ENCODE measurements at regions not wholly inside any gene's neighbourhood (a gene's known extent, or its start where the extent isn't known, plus 50 kb on each side); places are given as distances from the start of the nearest gene placed in this dataset.

GRCh38 chr1:189939967-189940366, 537.7 kb downstream of the BRINP3 start:
- no peaks in the 10 kb centered on the region for H3K27me3 ChIP-seq (ENCODE audit: insufficient read depth, low read length)
- H2AFZ ChIP-seq (ENCODE audit: low read depth, low read length): no peak overlapping the region
- no peaks in the 10 kb centered on the region for H3K36me3 ChIP-seq (ENCODE audit: insufficient read depth, low read length)
- no peak overlapping the region for H3K4me3 ChIP-seq (ENCODE audit: low read length)
- no peaks in the 10 kb centered on the region for H3K9me3 ChIP-seq (ENCODE audit: low read length)
- H3K4me1 ChIP-seq (ENCODE audit: insufficient read depth, low read length): no peaks in the 10 kb centered on the region

DNA sequence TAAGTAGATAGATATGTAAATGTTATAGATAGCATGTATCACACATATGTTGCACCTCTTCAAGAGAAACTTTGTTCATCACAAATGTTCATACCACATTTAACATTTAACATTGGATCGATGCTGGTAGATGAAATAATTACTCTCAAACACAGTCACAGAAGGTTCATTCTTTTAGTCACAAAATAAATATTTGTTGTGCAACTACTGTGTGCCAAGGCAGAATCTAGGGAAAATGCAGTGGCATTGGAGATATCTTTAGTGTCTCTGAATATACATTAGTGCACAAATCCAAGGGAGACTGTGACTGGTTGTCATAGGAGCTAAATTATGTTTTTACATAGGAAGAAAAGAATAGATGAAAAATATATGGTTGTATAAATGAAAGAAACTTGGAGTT, 535.7 kb downstream of the BRINP3 start:
- H3K9me3 ChIP-seq (ENCODE audit: low read length): no peaks in the 10 kb centered on the region
- no peak overlapping the region for H3K4me3 ChIP-seq (ENCODE audit: low read length)
- H3K36me3 ChIP-seq (ENCODE audit: insufficient read depth, low read length): no peaks in the 10 kb centered on the region
- H2AFZ ChIP-seq (ENCODE audit: low read depth, low read length): no peak overlapping the region
- no peaks in the 10 kb centered on the region for H3K27me3 ChIP-seq (ENCODE audit: insufficient read depth, low read length)
- no peaks in the 10 kb centered on the region for H3K4me1 ChIP-seq (ENCODE audit: insufficient read depth, low read length)

DNA sequence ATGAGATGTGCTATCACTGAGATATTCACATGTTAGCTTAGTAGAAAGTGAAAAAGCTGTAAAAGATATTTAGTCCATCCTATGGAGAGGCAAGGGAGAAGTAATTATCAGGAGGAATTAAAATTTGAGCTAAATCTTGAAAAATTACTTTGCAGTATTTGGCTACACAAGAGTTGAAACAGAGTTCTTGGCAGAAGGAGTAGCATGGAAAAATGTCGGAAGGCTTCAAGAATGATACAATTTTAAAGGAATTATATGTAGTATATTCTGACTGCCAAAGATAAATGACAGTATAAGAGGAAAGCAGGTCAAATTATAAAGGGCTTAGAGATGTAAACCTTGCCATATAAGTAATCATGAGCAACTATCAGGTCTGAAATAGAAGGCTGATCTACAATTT, 518.9 kb downstream of the BRINP3 start:
- H3K4me1 ChIP-seq (ENCODE audit: insufficient read depth, low read length): no peaks in the 10 kb centered on the region
- H3K36me3 ChIP-seq (ENCODE audit: insufficient read depth, low read length): no peaks in the 10 kb centered on the region
- no peaks in the 10 kb centered on the region for H3K9me3 ChIP-seq (ENCODE audit: low read length)
- no peak overlapping the region for H3K4me3 ChIP-seq (ENCODE audit: low read length)
- H2AFZ ChIP-seq (ENCODE audit: low read depth, low read length): no peak overlapping the region
- H3K27me3 ChIP-seq (ENCODE audit: insufficient read depth, low read length): no peaks in the 10 kb centered on the region

GRCh38 chr1:189960769-189961168, 516.9 kb downstream of the BRINP3 start:
- no peaks in the 10 kb centered on the region for H3K4me1 ChIP-seq (ENCODE audit: insufficient read depth, low read length)
- no peaks in the 10 kb centered on the region for H3K36me3 ChIP-seq (ENCODE audit: insufficient read depth, low read length)
- no peak overlapping the region for H2AFZ ChIP-seq (ENCODE audit: low read depth, low read length)
- H3K4me3 ChIP-seq (ENCODE audit: low read length): no peak overlapping the region
- H3K9me3 ChIP-seq (ENCODE audit: low read length): no peaks in the 10 kb centered on the region
- no peaks in the 10 kb centered on the region for H3K27me3 ChIP-seq (ENCODE audit: insufficient read depth, low read length)

GRCh38 chr1:189962181-189962580, 515.5 kb downstream of the BRINP3 start:
- Histone ChIP-seq H3K4me3 (ENCODE audit: low read length) (no peak overlapping the region), H3K4me1 (ENCODE audit: insufficient read depth, low read length) (no peaks in the 10 kb centered on the region), H3K9me3 (ENCODE audit: low read length) (no peaks in the 10 kb centered on the region), H3K36me3 (ENCODE audit: insufficient read depth, low read length) (no peaks in the 10 kb centered on the region), H2AFZ (ENCODE audit: low read depth, low read length) (no peak overlapping the region), H3K27me3 (ENCODE audit: insufficient read depth, low read length) (no peaks in the 10 kb centered on the region)

GRCh38 chr1:189970331-189971230, 507.1 kb downstream of the BRINP3 start:
- H3K4me1 ChIP-seq (ENCODE audit: insufficient read depth, low read length): no peaks in the 10 kb centered on the region
- H3K27me3 ChIP-seq (ENCODE audit: insufficient read depth, low read length): no peaks in the 10 kb centered on the region
- H3K36me3 ChIP-seq (ENCODE audit: insufficient read depth, low read length): no peaks in the 10 kb centered on the region
- no peaks in the 10 kb centered on the region for H3K9me3 ChIP-seq (ENCODE audit: low read length)
- H2AFZ ChIP-seq (ENCODE audit: low read depth, low read length): no peak overlapping the region
- no peak overlapping the region for H3K4me3 ChIP-seq (ENCODE audit: low read length)

DNA sequence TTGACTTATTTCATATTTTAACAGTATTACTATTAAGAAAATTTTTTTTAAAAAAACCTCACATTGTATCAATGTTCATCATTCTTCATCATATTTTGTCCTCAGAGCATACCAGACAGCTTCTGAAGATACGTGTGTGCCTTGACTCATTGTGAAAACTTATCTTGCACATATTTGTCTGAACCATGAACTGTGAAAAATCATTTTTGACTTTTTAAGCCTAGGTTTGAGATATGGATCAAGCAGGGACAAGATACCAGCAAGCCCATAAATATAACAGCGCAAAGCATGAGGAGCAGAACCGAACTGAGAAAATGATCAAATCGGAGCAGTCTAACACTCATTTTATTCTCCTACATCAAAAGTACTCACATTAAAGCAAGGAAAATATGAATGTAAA, 506.0 kb downstream of the BRINP3 start:
- no peaks in the 10 kb centered on the region for H3K27me3 ChIP-seq (ENCODE audit: insufficient read depth, low read length)
- no peaks in the 10 kb centered on the region for H3K9me3 ChIP-seq (ENCODE audit: low read length)
- no peak overlapping the region for H2AFZ ChIP-seq (ENCODE audit: low read depth, low read length)
- H3K4me3 ChIP-seq (ENCODE audit: low read length): no peak overlapping the region
- no peaks in the 10 kb centered on the region for H3K36me3 ChIP-seq (ENCODE audit: insufficient read depth, low read length)
- no peaks in the 10 kb centered on the region for H3K4me1 ChIP-seq (ENCODE audit: insufficient read depth, low read length)

- Histone ChIP-seq H3K36me3 (ENCODE audit: insufficient read depth, low read length) (no peaks in the 10 kb centered on the region), H2AFZ (ENCODE audit: low read depth, low read length) (no peak overlapping the region), H3K27me3 (ENCODE audit: insufficient read depth, low read length) (no peaks in the 10 kb centered on the region), H3K4me1 (ENCODE audit: insufficient read depth, low read length) (no peaks in the 10 kb centered on the region), H3K4me3 (ENCODE audit: low read length) (no peak overlapping the region), H3K9me3 (ENCODE audit: low read length) (peaks cover 4% of the 10 kb centered on the region)
These were observed 500.5 kb downstream of the BRINP3 start for GRCh38 chr1:189977184-189977583.

DNA sequence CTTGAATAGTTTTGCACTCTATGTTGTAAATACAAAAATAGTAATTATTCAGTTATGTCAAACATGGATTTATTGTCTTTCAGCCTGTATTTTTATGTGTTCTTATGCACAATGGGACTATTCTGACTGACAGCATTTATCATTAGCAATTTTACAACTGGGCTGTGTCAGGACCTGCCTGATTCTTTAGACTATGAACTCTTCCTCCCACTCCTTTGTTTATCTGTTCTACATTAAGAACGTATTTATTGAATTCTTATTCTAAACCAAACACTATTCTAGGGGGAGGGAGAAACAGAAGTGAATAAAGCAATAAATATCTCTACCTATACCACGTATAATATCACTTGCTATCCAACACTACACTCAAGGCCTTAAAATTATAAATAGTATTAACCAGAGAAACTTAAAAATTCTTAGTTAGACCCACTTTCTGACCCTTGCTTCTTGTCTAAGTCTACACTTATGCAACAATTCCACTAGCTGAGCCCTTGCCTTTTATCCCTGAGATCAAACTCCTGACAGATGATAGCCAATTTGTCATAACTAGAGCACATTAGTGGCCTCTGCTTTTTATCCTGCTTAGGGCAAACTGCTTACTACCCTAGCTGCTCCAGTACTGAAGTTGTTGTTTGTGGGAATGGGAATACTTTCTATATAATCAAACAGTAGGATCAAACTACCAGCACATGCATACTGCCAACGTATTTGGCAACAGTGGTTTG, 494.3 kb downstream of the BRINP3 start:
- H3K36me3 ChIP-seq (ENCODE audit: insufficient read depth, low read length): no peaks in the 10 kb centered on the region
- no peak overlapping the region for H3K4me3 ChIP-seq (ENCODE audit: low read length)
- no peaks in the 10 kb centered on the region for H3K4me1 ChIP-seq (ENCODE audit: insufficient read depth, low read length)

DNA sequence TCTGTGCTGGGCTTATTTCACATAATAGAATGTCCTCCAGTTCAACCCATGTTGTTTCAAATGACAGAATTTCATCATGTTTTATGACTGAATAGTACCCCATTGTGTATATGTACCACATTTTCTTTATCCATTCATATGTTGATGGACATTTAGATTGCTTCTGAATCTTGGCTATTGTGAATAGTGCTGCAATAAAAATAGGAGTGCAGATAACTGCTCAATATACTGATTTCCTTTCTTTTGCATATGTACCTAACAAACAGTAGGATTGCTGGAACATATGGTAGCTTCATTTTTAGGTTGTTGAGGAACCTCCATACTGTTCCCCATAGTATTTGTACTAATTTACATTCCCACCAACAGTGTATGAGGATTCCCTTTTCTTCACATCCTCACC, 491.1 kb downstream of the BRINP3 start:
- no peak overlapping the region for H3K4me3 ChIP-seq (ENCODE audit: low read length)
- no peaks in the 10 kb centered on the region for H3K27me3 ChIP-seq (ENCODE audit: insufficient read depth, low read length)
- H3K4me1 ChIP-seq (ENCODE audit: insufficient read depth, low read length): no peaks in the 10 kb centered on the region
- no peak overlapping the region for H2AFZ ChIP-seq (ENCODE audit: low read depth, low read length)
- no peaks in the 10 kb centered on the region for H3K36me3 ChIP-seq (ENCODE audit: insufficient read depth, low read length)
- no peaks in the 10 kb centered on the region for H3K9me3 ChIP-seq (ENCODE audit: low read length)

More for the DNA sequence above, 494.3 kb downstream of the BRINP3 start:
- Histone ChIP-seq H2AFZ (ENCODE audit: low read depth, low read length) (no peak overlapping the region), H3K9me3 (ENCODE audit: low read length) (no peaks in the 10 kb centered on the region), H3K27me3 (ENCODE audit: insufficient read depth, low read length) (no peaks in the 10 kb centered on the region)

DNA sequence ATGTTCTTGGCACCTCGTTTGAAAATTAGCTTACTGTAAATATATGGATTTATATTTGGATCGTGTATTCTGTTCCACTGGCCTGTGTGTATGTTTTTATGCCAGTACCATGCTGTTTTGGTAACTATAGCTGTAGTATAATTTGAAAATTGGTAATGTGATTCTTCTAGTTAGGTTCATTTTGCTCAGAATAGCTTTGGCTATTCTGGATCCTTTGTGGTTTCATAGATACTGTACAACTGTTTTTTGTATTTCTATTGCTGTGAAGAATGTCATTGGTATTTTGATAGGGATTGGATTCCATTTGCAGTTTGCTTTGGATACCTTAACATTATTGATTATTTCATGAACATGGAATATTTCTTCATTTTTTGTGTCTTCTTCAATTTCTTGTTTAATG, 490.2 kb downstream of the BRINP3 start:
- Histone ChIP-seq H3K4me1 (ENCODE audit: insufficient read depth, low read length) (no peaks in the 10 kb centered on the region), H3K9me3 (ENCODE audit: low read length) (no peaks in the 10 kb centered on the region), H3K27me3 (ENCODE audit: insufficient read depth, low read length) (no peaks in the 10 kb centered on the region), H2AFZ (ENCODE audit: low read depth, low read length) (no peak overlapping the region), H3K4me3 (ENCODE audit: low read length) (no peak overlapping the region), H3K36me3 (ENCODE audit: insufficient read depth, low read length) (no peaks in the 10 kb centered on the region)

DNA sequence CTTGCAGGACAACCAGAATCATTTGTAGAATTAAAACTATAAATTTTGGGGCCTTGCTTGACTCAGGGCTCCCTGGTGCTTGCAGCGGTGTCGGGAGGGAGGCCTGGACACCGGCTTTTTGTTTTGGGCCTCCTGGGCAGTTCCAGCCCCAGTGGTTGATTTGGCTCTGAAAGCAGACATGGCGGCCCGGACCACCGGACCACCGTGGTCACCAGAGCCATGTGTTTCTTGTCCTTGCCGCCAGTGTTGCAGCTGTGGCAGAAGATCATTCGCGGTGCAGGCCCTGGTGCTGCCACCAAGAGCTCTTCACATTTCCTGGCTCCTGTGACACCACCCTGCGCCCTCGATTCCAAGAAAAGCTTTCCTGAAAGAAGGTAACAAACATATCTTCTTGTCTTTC, 484.8 kb downstream of the BRINP3 start:
- Histone ChIP-seq H3K27me3 (ENCODE audit: insufficient read depth, low read length) (no peaks in the 10 kb centered on the region), H3K36me3 (ENCODE audit: insufficient read depth, low read length) (no peaks in the 10 kb centered on the region), H3K9me3 (ENCODE audit: low read length) (no peaks in the 10 kb centered on the region), H2AFZ (ENCODE audit: low read depth, low read length) (no peak overlapping the region), H3K4me1 (ENCODE audit: insufficient read depth, low read length) (no peaks in the 10 kb centered on the region), H3K4me3 (ENCODE audit: low read length) (no peak overlapping the region)

DNA sequence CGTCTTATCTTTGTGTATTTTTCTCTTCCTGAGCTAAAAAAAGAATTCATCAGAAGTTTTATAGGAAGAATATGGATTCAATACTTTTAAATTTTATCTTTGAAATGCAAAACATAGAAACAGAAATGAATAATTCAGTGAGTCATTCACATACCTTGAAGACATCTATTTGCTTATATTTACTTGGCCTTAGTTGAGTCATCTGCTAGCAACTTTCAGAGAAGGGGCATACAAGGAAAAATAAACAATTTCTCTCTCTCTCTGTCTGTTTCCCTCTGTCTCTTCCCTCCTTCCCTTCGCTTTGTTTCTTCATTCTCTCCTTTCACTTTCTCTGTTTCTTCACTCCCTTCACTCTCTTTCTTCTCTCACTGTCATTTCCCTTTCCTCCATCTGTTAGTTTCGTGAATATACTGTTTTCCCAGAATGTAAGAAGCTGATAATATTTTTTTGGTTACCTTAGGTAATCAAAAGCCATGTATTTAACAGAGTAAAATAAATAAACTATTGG, 477.2 kb downstream of the BRINP3 start:
- no peaks in the 10 kb centered on the region for H3K36me3 ChIP-seq (ENCODE audit: insufficient read depth, low read length)
- no peaks in the 10 kb centered on the region for H3K27me3 ChIP-seq (ENCODE audit: insufficient read depth, low read length)
- H3K4me3 ChIP-seq (ENCODE audit: low read length): no peak overlapping the region
- no peak overlapping the region for H2AFZ ChIP-seq (ENCODE audit: low read depth, low read length)
- no peaks in the 10 kb centered on the region for H3K9me3 ChIP-seq (ENCODE audit: low read length)
- H3K4me1 ChIP-seq (ENCODE audit: insufficient read depth, low read length): no peaks in the 10 kb centered on the region

All from neuron (in vitro differentiated cells).